Stimulated activated naive CD4-positive, alpha-beta T cell (primary cell): ENCODE measurements at regions not wholly inside any gene's neighbourhood (a gene's known extent, or its start where the extent isn't known, plus 50 kb on each side); places are given as distances from the start of the nearest gene placed in this dataset.
"Not testable (repeated sequence)": the region's sequence is repeated elsewhere in the genome, so short reads cannot be mapped to it uniquely, and the experiment has no call there.

Experiments used
- DNase-seq, 6 experiments: peaks; one replicate each; lab custom pipeline; 2025; lab: John Stamatoyannopoulos, UW

DNA sequence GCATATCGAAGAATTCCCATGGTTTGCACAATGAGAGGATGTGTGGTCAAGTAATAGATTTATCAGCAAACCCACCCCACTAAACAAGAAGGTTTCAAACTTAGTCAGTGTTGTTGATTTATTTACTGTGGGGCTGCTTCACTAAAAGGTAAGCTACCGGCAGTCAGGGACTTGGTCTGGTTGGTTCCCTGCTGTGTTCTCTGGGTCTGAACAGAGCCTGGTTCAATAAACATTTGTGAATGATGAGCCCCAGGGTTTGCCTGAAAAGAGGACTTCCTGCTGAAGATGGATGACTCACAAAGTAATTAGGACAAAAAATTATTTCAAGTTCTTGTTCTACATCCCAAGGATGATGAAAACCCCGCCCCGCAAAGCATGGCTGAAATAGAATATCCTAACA, 108.3 kb downstream of the SPP2 start:
- DNase-seq: no peak

DNA sequence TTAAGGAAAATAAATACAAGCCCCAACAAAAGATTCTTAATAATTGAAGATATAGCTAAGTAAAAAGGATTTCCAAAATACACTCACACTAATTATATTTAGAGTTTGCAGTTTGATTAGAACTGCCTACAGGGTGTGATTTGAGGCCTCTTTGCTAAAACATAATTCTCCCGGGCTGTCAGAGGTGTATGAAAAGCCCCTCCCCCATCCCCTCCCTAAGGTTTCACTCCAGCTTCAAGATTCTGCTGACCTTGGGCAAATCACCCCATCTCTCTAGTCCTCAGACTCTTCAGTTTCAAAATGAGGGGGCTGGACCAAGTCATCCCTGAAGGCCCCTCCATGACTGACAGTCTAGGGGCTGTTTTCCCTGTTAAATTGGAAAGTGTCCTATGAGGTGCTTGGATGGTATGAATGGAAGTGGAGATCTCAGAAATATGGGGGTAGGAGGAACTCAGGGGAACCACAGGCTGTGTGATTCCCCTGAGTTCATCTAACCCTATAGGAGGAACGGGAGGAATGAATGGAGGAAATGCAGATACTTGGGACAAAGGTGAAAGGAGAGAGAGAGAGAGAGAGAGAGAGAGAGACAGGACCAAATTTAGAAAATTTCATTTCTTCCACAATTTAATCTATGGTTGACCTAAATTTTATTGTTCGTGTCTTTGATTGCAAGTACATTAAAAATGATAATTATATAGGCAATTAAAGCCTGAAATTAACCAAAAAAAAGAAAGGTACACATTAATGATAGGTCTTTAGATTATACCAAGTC, 107.5 kb downstream of the SPP2 start:
- DNase-seq: no peak

DNA sequence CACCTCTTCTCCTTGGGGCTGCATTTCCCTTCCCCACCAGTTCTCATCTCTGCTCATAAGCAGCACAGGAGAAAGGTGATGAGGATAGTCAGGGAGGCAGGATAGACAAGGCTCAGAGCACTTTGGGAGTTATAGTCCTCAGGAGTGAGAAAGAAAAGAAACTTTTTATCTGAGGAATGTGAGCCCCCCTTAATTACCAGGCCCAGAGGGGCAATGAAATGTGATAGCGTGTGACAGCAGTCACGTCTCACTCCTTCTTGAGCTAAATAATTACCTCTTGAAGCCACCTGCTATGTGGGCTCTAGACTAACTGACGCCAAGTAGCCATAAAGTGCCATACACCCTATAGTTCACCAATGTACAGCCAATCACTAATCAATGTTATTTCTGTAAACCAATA, 105.8 kb downstream of the SPP2 start:
- DNase-seq: no peak

DNA sequence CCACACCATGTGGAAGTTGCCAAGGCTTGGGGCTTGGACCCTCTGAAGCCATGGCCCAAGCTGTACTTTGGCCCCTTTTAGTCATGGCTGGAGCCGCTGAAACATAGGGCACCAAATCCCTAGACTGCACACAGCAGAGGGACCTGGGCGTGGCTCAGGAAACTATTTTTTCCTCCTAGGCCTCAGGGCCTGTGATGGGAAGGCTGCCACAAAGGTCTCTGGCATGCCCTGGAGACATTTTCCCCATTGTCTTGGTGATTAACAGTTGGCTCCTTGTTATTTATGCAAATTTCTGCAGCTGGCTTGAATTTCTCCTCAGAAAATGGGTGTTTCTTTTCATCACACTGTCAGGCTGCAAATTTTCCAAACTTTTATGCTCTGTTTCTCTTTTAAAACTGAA, 102.3 kb downstream of the SPP2 start:
- DNase-seq: not testable (repeated sequence)

DNA sequence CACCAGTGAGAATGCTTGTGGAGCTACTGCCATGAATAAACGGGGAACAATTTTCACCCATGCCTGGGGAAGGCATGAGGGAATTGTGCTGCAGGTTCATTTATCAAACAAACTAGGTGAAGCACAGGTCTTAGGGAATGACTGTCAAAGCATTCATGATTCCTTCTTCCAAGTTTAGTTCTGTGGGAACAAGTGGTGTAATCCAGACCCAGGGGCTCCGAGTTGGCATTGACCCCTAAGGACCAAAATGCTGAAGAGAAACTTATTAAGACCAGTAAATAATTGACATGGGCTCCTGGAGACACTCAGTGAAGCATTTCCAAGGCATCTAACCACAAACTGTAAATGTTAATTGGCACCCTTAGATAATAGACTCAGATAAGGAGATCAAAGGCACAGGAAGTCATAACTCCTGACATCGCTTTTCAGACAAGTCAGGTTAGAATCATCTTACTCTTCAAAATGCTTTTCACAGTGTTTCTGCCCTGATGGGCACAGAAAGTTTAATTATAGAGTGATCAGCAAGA, 96.9 kb downstream of the SPP2 start:
- peak in 3 of 6 experiments; percentile 57 to 72 (median 67) for DNase-seq

DNA sequence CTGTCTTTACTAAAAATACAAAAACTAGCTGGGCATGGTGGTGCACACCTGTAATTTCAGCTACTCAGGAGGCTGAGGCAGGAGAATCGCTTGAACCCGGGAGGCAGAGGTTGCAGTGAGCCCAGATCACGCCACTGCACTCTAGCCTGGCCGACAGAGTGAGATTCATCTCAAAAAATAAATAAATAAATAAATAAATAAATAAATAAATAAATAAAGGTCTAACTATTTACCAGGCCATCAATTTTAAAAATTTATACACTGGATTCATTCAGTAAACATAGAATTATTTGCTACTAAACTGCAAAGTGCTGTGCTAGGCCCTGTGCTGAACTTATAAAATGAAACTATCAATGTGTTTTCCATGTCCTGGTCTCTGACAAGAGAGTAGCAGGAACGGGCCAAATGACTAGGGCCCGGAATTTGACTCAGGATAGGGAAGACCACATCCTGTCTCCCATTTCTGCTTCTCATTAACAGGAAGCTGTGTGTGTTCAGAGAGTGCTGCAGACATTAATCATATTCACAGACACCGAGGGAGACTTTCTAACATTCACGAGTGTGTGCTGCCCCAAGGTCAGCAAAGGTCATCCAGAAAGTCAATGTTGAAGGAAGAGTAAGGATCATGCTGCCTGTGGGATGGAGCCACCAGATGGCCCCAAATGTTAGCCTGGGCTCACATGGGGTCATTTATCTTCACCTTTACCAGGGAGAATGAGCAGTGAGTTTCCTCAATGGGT, 95.8 kb downstream of the SPP2 start:
- DNase-seq: no peak

DNA sequence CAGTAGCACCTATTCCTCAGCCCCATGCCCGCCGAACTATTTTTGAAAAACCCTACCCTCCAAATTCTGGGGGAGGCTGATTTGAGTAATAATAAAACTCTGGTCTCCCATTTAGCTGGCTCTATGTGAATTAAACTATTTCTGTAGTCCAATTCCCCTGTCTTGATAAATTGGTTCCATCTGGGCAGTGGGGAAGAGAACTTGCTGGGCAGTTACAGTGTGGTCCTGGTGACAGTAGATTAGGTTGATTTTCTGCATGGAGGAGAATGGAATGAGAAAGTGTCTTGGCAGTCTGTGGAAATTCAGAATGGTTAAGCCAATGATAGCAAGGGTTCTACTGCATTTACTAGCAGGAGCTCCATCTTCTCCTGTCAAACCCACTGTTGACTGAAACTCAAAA, 95.0 kb downstream of the SPP2 start:
- DNase-seq: no peak

DNA sequence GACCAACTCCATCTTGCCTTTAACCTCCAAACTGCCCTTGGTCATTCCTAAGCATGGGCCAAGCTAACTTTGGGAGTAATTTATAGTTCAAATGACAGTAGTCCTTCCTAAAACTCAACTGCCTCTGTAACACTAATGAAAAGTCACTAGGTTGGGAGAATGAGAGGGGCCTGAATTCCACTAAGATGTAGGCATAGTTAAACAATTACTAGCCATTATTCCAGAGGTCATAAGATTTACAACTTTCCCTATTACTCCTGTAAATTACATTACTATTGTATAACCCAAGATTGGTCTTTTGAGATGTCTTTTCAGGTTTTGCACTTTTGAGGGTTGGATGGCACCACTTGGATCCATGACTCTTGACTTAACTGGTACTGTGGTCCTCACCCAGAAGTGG, 94.6 kb downstream of the SPP2 start:
- DNase-seq: no peak

DNA sequence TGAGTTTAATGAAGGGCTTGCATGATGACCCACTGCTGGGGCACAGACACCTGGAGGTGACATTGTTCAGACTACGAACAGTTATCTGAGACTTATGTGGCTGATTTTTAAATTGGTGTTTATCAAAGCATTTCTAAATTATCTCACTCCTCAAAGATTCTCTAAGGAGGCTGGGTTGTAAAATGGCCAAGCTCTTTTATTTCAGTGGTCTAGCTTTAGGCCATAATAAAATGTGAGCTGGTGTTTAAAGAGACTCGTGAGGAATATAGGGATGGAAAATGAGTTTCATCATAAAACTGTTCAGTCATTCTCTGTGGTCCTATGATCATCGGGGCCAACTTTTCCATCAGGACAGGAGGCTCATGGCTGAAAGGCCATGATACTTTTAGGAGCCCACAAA, 93.4 kb downstream of the SPP2 start:
- DNase-seq: no peak

DNA sequence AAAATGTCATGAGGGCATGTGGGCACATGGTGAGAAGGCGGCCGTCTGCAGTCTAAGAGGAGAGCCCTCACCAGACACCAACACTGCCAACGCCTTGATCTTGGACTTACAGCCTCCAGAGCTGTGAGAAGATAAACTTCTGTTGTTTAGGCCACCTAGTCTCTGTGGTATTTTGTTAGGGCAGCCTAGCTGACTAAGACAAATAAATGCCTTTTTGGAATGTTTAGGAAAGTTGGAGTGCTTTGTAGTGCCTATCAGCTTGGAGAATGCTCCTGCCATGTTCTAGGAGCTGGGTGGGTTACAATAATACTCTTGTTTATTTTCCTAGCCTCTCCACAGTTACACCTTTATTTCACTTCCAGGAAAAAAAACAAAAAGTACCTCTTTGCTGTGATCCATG, 92.0 kb downstream of the SPP2 start:
- DNase-seq: no peak

DNA sequence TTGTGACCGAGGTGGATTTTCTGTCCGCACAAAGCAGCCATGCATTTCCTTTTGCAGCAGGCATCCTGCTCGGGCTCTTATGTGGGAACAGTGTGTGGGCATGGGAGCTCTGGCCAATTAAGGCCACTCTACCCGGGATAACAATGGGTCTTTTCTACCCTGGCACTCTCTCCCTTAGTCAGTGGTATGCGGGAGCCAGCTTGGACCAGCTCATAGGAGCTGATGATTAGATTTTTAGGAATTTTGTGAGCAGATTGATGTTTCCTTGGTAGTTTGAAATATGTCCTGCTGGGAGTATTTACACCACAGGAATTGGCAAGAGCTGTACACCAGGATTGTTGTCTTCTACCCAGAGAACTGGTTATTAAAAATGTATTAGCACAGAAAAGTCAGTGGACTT, 89.3 kb downstream of the SPP2 start:
- DNase-seq: no peak

DNA sequence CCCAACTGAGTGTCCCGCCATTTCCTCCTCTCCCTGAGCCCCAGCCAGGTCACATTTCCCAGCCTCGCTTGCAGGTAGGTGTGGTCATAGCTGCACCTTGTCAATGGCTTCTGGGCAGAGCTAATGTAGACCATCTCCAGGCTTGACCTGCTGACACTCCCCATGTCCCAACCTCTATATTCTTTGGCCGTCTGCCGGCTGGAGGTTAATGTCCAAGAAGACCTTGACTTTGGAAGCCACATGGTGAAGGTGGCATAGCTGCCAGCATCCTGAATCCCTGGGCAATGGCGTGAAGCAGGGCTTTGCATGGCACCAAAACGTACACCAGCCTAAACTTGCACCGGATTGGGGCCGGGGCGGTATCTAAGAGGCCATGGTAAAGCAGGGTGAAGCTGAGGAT, 88.3 kb downstream of the SPP2 start:
- no peak for DNase-seq

DNA sequence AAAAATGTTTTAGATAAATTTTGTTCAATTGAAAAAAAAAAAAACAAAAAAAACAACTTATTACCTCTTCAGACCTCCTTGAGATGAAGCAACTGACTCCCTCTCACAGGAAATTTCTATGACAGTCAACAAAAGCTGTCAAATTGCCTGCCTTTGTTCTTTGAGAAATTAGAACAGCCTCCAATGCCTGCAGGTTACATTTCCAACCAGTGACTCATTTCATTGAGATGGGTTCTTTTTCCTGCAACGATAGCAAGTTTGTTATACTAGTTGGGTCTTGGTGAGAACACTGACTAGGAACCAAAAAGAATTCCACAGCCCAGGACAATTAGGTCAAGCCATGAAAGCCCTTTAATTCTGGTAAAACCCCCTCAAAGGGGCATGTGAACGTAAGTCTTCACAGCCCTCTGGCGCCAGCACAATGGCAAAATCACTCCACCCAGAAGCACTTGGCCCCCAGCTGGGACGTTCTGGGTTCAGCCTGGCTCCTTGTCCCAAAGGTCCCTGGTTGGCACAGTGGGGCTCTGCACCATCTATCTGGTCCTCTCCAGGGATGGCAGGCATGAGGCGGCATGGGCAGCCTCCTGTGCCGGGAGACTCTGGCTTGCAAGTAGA, 87.0 kb downstream of the SPP2 start:
- DNase-seq: peak in 3 of 6 experiments; percentile 20 to 33 (median 31)

DNA sequence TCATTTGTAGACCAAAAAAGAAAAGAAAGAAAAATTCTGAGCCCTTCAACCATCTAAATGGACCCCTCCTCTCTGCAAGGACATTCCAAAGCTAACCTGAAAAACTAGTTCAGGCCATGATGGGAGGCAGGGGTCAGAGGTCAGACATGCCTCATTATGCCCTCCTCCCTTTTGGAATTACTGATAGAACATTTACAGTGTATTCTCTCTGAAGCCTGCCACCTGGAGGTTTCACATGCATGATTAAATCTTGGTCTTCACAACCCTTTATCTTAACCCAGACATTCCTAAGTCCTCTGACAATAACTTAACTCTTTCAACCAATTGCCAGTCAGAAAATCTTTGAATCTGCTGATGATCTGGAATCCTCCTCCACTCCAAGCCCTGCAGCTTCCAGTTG, 86.0 kb downstream of the SPP2 start:
- DNase-seq: peak in 1 of 6 experiments; percentile 19

DNA sequence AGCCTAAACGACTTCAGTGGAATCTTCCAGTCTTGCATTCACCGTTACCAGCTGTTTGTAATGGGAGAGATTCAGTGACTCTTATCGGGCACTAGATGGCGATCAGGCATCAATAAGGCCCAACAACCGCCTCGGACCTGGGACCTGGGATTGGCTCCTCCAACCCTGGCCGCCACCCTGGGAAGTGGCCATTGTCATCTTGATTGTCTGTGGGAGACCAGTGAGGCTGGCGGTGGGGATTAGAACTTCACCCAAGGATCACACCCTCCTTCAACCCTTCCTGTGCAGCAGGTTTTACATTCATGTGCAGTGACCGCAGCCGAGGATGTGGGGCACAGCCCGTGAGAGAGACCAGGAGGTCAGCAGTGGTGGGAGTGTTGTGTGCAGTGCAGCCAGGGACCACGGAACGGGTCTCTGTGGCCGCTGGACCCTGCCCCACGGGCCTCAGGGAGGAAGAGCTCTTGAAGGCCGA, 85.3 kb downstream of the SPP2 start:
- DNase-seq: peak in 4 of 6 experiments; percentile 16 to 47 (median 36)

DNA sequence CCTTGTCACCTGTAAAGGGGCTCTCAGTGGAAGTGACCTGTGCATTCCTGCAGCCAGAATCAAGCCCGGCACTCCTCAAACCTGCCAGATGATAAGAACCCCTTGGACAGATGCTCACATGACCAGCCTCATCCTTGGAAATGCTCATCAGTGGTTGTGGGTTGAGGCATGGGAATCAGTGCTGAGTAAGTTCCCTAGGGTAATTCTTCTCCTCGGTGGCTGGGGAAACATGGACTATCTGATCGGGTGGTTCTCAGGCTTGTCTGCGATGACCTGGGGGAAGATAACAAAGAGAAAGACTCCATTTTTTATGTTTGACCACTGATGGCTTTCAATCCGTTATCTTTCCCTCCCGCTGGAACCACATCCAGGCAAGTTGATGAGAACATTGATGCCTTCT, 84.0 kb downstream of the SPP2 start:
- DNase-seq: no peak

DNA sequence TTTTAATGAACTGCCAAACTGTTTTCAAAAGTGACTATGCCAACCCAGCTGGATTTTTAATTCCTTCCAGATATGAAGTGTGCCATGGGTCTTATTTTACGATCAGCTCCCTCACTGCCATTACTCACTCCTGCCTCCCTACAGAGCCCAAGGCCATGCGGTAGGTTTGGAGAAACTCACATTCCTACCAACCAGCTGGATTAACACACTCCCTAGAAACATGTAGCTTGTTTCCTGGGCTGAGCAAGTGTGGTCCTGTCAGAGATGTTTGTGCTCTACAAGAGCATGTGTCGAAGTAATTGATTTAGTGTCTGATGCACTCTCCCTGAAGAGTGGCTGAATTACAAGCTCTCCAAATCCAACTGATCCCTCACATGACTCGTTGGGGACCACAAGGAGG, 82.5 kb downstream of the SPP2 start:
- DNase-seq: no peak

DNA sequence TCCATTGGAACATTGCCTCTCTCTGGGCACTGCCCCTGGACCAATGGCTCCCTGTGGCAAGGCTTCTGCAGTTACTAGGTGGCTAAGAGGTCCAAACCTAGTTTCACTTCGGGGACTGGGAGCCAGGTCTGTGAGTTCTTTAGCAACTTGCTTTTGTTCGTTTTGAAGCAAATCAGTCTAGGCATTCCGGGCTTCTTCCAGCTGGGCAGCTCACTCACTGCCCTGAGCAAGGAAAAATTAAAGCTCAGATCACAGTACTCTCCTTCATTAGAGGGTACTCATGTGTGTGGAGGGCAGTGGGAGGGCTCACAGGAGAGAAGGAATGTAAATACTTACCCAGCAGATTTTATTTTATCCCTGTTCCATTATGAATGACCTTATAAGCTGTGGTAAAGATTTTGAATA, 80.3 kb downstream of the SPP2 start:
- DNase-seq: no peak

DNA sequence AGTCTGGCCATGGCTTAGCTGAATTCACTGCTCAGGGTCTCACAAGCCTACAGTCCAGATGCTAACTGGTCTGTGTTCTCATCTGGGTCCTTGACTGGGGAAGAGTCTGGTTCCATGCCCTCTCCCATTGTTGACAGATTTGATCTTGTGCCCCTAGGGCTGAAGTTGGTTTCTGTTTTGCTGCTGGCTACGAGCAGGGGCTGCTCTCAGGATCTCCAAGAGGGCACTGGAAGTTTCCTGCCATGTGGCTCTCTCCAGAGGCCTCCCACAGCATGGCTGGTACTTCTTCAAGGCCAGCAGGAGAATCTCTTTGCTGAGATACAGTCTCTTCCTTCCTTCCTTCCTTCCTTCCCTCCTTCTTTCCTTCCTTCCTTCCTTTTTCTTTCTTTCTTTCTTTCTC, 78.1 kb downstream of the SPP2 start:
- DNase-seq: no peak
